Neuron (in vitro differentiated cells): ENCODE measurements at regions not wholly inside any gene's neighbourhood (a gene's known extent, or its start where the extent isn't known, plus 50 kb on each side); places are given as distances from the start of the nearest gene placed in this dataset.

Experiments
- H2AFZ ChIP-seq: one replicate; pipeline ENCODE4 v1.6.1; 2013; ENCODE audit warnings: low read depth, mild to moderate bottlenecking, inconsistent platforms, low read length, moderate library complexity
- H3K27me3 ChIP-seq: one replicate; pipeline ENCODE4 v1.6.1; 2013; ENCODE audit warnings: low read length; ENCODE audit not compliant: insufficient read depth
- H3K36me3 ChIP-seq: one replicate; pipeline ENCODE4 v1.6.1; 2013; ENCODE audit warnings: low read length; ENCODE audit not compliant: insufficient read depth
- H3K4me1 ChIP-seq: one replicate; pipeline ENCODE4 v1.6.1; 2013; ENCODE audit warnings: low read length; ENCODE audit not compliant: insufficient read depth
- H3K4me3 ChIP-seq: 2 replicates; pipeline ENCODE4 v1.5.1; 2013; ENCODE audit warnings: mild to moderate bottlenecking, low read length, moderate library complexity
- H3K9me3 ChIP-seq: one replicate; pipeline ENCODE4 v1.6.1; 2013; ENCODE audit warnings: low read length

DNA sequence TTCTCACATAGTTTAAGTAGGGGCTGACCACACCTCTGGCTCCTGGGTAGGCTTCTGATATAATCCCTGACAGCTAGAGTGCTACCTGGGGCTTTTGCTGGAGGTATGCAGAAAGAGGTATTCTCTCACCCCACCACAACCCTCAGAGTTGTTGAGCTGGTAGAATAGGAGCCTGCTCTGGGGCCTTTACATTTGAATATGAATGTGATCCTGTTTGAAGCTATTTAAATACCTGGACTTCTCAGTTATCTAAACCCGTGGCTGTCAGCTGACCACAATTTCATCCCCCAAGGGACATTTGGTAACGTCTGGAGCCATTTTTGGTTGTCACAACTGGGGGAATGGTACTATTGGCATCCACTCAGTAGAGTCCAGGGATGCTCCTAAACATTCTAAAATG, 669.1 kb downstream of the SATB2 start:
- no peaks in the 10 kb centered on the region for H3K4me1 ChIP-seq
- H2AFZ ChIP-seq: no peak overlapping the region
- no peaks in the 10 kb centered on the region for H3K9me3 ChIP-seq
- no peaks in the 10 kb centered on the region for H3K27me3 ChIP-seq
- H3K36me3 ChIP-seq: no peaks in the 10 kb centered on the region
- no peak overlapping the region for H3K4me3 ChIP-seq

DNA sequence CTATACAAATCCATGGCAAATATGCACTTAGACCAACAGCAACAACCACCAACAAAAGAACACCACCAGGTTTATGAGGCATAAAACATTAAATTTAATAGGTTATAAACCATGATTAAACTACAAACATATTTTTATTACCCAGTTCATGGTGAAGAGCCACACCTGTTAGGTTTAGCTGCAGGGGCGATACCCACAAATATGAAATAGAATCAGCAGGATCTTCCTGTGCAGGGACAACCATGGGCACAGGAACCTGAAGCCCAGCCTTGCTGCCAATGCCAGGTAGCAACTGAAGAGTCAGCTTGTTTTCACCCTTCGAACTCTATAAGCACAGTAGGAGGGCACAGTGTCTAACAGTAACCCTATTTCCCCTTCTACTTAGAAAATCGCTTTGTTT, 675.0 kb downstream of the SATB2 start:
- Histone ChIP-seq H3K4me3 (no peak overlapping the region), H2AFZ (no peak overlapping the region), H3K4me1 (no peaks in the 10 kb centered on the region), H3K9me3 (no peaks in the 10 kb centered on the region), H3K27me3 (no peaks in the 10 kb centered on the region), H3K36me3 (no peaks in the 10 kb centered on the region)

DNA sequence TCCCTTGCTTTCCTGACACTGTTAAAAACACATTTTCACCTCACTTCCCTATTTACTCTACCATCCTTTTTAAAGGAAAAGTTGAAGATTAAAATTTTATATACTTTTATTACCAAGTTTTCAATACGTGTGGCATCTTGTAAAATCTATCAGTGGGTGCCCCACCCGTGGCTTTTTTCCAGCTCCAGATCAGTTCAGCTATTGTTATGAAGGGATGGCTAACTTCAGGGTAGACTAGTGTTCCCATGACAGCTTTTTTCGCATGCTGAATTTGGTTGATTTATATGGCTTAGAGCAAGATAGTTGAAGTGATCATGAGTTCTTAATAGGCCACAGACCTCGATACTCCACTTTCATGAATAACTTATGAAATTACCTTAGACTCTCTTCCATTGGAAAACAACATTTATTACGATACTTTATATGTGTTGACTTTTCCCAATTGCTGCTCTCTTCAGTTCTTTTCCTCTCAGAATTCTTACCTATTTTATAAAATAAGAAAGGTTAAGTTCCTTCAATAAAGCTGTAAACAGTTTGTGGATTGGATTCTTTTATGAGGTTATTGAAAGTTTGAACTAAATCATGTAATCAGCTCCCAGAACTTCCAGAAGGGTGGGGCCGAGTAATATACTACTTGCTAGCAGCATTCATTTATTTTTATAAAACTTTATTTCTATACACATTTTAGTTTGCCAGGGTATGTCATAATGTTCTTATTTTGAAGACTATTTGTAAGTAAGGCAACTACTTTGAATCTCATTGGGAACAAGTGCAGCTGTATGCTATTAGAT, 680.9 kb downstream of the SATB2 start:
- Histone ChIP-seq H2AFZ (no peak overlapping the region), H3K27me3 (no peaks in the 10 kb centered on the region), H3K4me1 (peaks cover 5% of the 10 kb centered on the region), H3K4me3 (no peak overlapping the region), H3K36me3 (no peaks in the 10 kb centered on the region), H3K9me3 (no peaks in the 10 kb centered on the region)

DNA sequence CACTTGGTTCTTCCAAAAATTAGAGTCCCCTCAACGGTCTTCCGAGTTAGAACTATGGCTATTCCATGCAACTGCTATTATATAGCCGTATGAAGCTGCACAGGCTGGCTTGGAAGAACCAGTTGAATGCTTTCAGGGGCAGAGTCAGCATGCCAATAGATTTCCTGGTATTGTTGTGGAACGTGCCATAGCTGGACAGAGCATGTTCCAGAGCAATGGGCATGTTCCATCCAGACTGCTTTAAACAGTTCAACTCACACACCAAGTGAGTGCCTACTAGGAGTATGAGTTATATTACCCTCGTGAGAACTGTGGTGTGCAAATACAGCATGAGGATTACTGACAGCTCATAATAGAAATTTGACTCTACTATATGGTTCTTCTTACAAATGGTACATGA, 682.0 kb downstream of the SATB2 start:
- Histone ChIP-seq H3K4me1 (peaks cover 5% of the 10 kb centered on the region), H3K4me3 (no peak overlapping the region)

DNA sequence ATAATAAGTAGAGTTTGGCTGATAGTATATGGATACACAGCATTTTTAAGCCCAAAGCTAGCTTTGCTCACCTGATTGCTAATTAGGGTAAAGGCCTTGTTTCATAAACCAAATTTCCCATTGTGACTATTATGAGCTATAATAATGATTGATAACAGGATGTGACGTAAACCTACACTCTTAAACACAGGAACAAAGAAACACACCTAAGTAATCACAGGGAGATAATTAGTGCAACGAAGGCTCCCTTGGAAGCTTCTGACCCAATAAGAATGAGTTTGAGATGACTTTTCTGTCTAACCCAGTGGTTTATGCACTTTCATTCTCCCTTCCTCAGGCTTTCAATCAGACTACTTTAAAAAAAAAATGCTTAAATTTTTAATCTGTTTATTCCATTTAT, 683.2 kb downstream of the SATB2 start:
- Histone ChIP-seq H3K4me3 (no peak overlapping the region), H3K27me3 (no peaks in the 10 kb centered on the region), H2AFZ (no peak overlapping the region), H3K36me3 (no peaks in the 10 kb centered on the region), H3K4me1 (peaks cover 5% of the 10 kb centered on the region), H3K9me3 (no peaks in the 10 kb centered on the region)

More for the DNA sequence above, 682.0 kb downstream of the SATB2 start:
- H3K27me3 ChIP-seq: no peaks in the 10 kb centered on the region
- H2AFZ ChIP-seq: no peak overlapping the region
- H3K9me3 ChIP-seq: no peaks in the 10 kb centered on the region
- no peaks in the 10 kb centered on the region for H3K36me3 ChIP-seq

DNA sequence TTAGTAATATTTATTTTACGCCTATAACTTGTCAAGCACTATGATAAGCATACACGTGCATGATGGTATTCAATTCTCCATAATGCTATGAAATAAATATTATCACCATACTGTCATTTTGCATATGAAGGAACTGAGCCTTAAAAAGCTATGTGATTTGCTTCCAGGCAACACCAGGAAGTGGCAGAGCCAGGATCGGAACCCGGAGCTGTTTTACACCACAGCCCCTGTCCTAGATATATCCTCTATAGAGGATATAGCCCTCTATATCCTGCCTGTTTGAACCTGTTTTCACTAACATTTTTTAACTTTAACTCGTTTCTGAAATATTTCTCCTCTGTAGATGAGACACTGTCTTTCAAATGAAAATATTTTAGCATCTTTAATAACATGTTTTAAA, 690.0 kb downstream of the SATB2 start:
- peaks cover 4% of the 10 kb centered on the region for H3K4me1 ChIP-seq
- H3K27me3 ChIP-seq: no peaks in the 10 kb centered on the region
- H3K9me3 ChIP-seq: no peaks in the 10 kb centered on the region
- no peak overlapping the region for H2AFZ ChIP-seq
- H3K36me3 ChIP-seq: no peaks in the 10 kb centered on the region
- no peak overlapping the region for H3K4me3 ChIP-seq

DNA sequence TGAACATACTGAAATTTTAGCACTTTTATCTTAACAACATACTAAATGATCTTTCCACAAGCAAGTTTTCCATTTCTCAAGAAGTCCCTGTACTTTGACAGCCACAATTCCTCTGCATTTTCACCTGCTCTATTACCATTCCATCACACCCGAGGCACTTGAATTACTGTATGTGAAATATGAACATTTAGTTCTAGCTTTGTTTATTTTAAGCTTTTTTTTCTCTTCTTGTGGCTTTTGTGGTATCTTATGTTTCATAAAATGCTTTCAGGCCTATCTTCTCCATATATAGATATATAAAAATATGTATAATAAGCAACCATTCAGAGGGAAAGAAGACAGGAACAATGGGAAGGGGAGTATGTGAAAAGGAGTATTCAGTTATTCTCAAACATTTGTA, 693.9 kb downstream of the SATB2 start:
- no peaks in the 10 kb centered on the region for H3K4me1 ChIP-seq
- no peak overlapping the region for H3K4me3 ChIP-seq
- H3K9me3 ChIP-seq: no peaks in the 10 kb centered on the region
- no peak overlapping the region for H2AFZ ChIP-seq
- H3K36me3 ChIP-seq: no peaks in the 10 kb centered on the region
- H3K27me3 ChIP-seq: no peaks in the 10 kb centered on the region

DNA sequence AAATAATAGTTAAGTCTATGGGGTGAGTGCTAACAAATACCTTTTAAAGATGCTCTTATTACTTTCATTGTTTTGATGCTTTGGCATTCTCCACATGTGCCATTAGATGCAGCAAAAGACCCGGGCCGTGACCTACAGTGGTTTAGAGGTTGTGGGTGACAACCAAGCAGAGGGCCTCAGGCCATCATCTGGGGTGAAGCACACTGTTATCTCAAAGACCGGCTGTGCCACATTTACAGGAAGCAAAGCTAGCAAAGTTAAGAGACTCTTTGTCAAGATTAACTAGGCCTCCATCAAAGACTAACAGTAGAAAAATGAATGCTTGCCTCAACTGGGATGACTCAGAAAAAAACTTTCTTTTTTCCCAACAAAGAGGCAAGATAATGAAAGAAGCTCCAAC, 695.3 kb downstream of the SATB2 start:
- Histone ChIP-seq H3K4me1 (no peaks in the 10 kb centered on the region), H3K9me3 (no peaks in the 10 kb centered on the region), H2AFZ (no peak overlapping the region), H3K27me3 (no peaks in the 10 kb centered on the region), H3K4me3 (no peak overlapping the region), H3K36me3 (no peaks in the 10 kb centered on the region)

DNA sequence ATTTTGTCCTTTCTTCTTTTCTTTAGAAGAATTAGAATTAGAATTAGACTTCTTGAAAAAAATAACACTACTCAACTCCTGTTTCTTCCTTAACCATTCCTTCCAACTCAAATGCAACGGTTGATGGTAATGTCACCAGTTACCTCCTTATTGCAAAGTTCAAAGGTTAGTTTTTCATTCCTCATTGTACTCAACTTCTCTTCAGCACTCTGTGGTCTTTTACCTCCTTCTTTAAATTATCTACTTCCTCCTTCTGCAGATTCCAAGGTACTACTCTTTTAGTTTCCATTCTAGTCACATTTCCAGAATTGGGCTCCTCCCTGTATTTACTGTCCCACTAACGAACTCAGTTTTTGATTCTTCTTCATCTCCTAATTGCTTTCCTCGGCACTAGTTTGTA, 700.7 kb downstream of the SATB2 start:
- Histone ChIP-seq H3K4me1 (no peaks in the 10 kb centered on the region), H3K27me3 (no peaks in the 10 kb centered on the region)

DNA sequence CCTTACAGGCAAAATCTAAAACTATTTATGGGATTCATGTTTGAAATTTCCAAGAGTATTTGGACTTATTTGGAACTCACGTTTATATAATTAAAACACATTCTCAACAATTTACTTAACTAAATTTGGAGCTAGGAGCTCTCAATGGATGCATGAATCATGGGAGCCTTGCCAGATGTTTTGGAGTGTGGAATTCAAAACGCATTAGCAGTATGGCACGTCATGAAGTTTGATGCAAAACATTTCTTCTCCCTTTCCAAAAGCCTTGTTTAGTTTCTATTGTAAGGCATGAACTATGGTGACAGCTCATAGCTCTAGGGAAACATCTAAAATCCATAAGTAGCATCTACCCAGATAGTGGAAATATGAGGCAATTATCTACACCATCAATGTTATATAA, 701.6 kb downstream of the SATB2 start:
- Histone ChIP-seq H3K36me3 (no peaks in the 10 kb centered on the region), H3K4me3 (no peak overlapping the region), H2AFZ (no peak overlapping the region), H3K27me3 (no peaks in the 10 kb centered on the region), H3K9me3 (no peaks in the 10 kb centered on the region), H3K4me1 (no peaks in the 10 kb centered on the region)

More for the DNA sequence above, 700.7 kb downstream of the SATB2 start:
- Histone ChIP-seq H3K36me3 (no peaks in the 10 kb centered on the region), H3K9me3 (no peaks in the 10 kb centered on the region), H3K4me3 (no peak overlapping the region), H2AFZ (no peak overlapping the region)

DNA sequence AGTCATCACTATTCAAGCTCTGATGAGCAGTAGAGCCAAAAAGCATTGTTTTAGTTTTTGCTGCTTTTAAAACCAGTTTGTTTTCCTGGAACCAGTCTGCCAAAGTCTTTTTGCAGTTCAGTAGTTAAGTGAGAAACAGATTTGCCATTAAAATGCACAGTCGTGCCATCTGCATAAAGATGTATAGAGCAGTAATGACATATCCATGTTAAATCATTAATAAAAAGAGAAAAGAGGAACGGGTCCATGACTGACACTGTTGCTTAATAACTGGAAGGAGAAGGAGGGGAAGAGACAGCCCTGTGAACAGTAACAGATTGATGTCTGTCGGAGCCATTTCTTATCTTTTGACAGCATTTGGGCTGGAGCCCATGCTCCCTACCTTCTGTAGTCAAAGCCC, 704.6 kb downstream of the SATB2 start:
- Histone ChIP-seq H3K27me3 (no peaks in the 10 kb centered on the region), H3K4me1 (no peaks in the 10 kb centered on the region), H3K9me3 (no peaks in the 10 kb centered on the region), H3K36me3 (no peaks in the 10 kb centered on the region), H3K4me3 (no peak overlapping the region), H2AFZ (no peak overlapping the region)

DNA sequence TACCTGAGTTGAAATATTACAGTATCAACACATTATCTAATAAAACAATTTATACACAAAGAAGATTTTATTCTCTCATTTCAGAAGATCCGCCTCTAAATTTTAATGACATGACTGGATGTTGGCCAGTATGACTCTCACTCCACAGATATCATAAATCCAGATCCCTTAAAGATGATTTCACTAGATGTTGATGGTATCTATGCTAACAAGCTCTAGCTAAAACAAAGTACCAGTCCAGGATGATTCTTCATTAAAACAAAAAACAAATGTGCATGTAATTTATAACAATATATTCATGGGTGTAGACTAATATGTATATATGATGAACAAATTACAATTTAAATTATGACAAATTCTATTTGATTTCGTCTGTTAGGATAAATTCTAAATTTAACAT, 708.4 kb downstream of the SATB2 start:
- Histone ChIP-seq H3K9me3 (no peaks in the 10 kb centered on the region), H2AFZ (no peak overlapping the region), H3K4me3 (no peak overlapping the region), H3K27me3 (no peaks in the 10 kb centered on the region), H3K36me3 (no peaks in the 10 kb centered on the region), H3K4me1 (no peaks in the 10 kb centered on the region)

DNA sequence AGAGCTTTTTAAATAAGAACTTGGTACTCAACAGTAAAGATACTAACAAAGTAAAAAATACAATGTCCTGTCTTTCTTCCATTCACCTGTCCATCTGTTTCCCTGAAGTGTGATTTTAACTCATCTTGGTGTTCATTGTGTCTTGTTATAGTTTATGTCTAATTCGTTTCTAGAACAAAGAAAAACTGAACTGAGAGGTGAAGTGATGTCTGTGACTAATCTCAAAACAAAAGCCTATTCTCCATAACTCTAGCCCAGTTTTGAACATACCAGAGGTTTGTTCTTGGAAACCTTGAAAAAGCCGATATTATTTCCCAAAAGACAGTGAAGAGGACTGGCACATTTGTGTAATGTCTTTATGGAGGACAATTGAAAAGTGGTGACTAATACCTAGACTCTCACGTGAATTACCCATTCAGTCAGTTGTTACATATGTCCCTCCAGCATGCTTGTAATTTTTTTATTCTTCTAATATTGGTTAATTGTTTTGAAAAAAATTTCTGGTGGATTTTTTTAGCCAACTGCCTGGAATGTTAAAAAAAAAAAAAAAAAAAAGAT, 725.8 kb downstream of the SATB2 start:
- no peaks in the 10 kb centered on the region for H3K27me3 ChIP-seq
- H3K9me3 ChIP-seq: no peaks in the 10 kb centered on the region
- H2AFZ ChIP-seq: no peak overlapping the region
- H3K36me3 ChIP-seq: no peaks in the 10 kb centered on the region
- H3K4me3 ChIP-seq: no peak overlapping the region
- peaks cover 14% of the 10 kb centered on the region for H3K4me1 ChIP-seq

DNA sequence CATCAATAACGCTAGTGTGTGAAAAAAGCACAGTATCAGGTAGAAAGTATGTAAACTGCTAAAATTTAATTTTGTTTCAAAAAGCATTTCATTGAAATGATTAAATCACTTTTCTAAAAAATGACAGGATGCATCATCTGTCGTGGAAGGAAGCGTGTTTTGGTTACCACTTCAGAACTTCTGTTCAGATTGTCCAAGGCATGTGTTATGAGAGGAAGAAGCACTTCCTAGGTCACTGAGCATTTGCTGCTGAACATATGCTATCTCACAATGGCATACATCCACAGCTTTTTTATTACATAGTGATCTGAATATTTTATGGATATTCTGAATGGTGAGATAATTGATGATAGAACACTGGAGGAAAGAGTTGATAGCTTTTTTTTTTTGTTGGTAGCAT, 737.5 kb downstream of the SATB2 start:
- Histone ChIP-seq H3K27me3 (no peaks in the 10 kb centered on the region), H2AFZ (no peak overlapping the region), H3K4me3 (no peak overlapping the region), H3K9me3 (no peaks in the 10 kb centered on the region), H3K36me3 (no peaks in the 10 kb centered on the region), H3K4me1 (no peaks in the 10 kb centered on the region)
